CD14-positive monocyte (primary cell): ENCODE measurements at regions not wholly inside any gene's neighbourhood (a gene's known extent, or its start where the extent isn't known, plus 50 kb on each side); places are given as distances from the start of the nearest gene placed in this dataset.

Experiments used
- DNase-seq, 3 donors: peaks; one replicate each; pipeline ENCODE4 v3.0.0-alpha.2; 2011 to 2022
- H2AFZ ChIP-seq: 2 replicates; pipeline ENCODE4 v1.6.0; 2012; ENCODE audit warnings: mild to moderate bottlenecking, low read depth, low read length, inconsistent platforms; ENCODE audit not compliant: insufficient read depth, poor library complexity, severe bottlenecking
- H3K27ac ChIP-seq, 2 donors: 1 replicate in 1 of 2; 2 replicates in 1 of 2; pipeline ENCODE4 v1.5.1; 2012 to 2013; ENCODE audit warnings: low read length in 2 of 2, control low read depth in 1 of 2, inconsistent platforms in 1 of 2, low read depth in 1 of 2, mild to moderate bottlenecking in 1 of 2
- H3K27me3 ChIP-seq, 2 donors: one replicate each; pipeline versions ENCODE4 v1.6.0 to v1.6.1; 2011 to 2013; ENCODE audit warnings: low read length in 2 of 2; ENCODE audit not compliant: control insufficient read depth in 2 of 2, insufficient read depth in 2 of 2
- H3K36me3 ChIP-seq, 2 donors: replicated peaks in 1 of 2; 1 replicate in 1 of 2; 2 replicates in 1 of 2; pipeline versions ENCODE4 v1.5.1 to v1.6.1; 2012 to 2013; ENCODE audit warnings: low read length in 2 of 2, control low read depth in 1 of 2, inconsistent platforms in 1 of 2, mild to moderate bottlenecking in 1 of 2; ENCODE audit not compliant: insufficient read depth in 2 of 2, control insufficient read depth in 1 of 2
- H3K4me1 ChIP-seq, 2 donors: 1 replicate in 1 of 2; 2 replicates in 1 of 2; pipeline versions ENCODE4 v1.5.1 to v1.6.1; 2012 to 2013; ENCODE audit warnings: low read length in 2 of 2, control low read depth in 1 of 2, inconsistent platforms in 1 of 2, mild to moderate bottlenecking in 1 of 2, moderate library complexity in 1 of 2; ENCODE audit not compliant: insufficient read depth in 2 of 2, control insufficient read depth in 1 of 2
- H3K4me2 ChIP-seq: replicated peaks from 2 replicates; pipeline ENCODE3; 2012; ENCODE audit warnings: low read length, moderate library complexity, mild to moderate bottlenecking; ENCODE audit not compliant: poor library complexity, severe bottlenecking; ENCODE audit errors: extremely low read depth
- H3K4me3 ChIP-seq, 3 experiments: fragments of 200-600 bp in 1 of 3; sonication (generic) in 1 of 3; replicated peaks in 1 of 3; 1 replicate in 2 of 3; 2 replicates in 1 of 3; pipeline ENCODE4 v1.5.1; 2011 to 2013; ENCODE audit warnings: low read length in 3 of 3, mild to moderate bottlenecking in 3 of 3, control low read depth in 2 of 3, low read depth in 2 of 3, inconsistent platforms in 1 of 3, moderate library complexity in 1 of 3
- H3K79me2 ChIP-seq: 2 replicates; pipeline ENCODE4 v1.6.0; 2012; ENCODE audit warnings: mild to moderate bottlenecking, control low read depth, inconsistent platforms, low read length, moderate library complexity; ENCODE audit not compliant: insufficient read depth
- H3K9ac ChIP-seq: 2 replicates; pipeline ENCODE4 v1.6.0; 2017; ENCODE audit warnings: low read length, mild to moderate bottlenecking; ENCODE audit not compliant: insufficient read depth, poor library complexity, severe bottlenecking
- H3K9me3 ChIP-seq, 2 donors: replicated peaks in 1 of 2; 1 replicate in 1 of 2; 2 replicates in 1 of 2; pipeline versions ENCODE4 v1.5.1 to v1.6.1; 2012 to 2013; ENCODE audit warnings: low read length in 2 of 2, control low read depth in 1 of 2; ENCODE audit not compliant: control insufficient read depth in 1 of 2, insufficient read depth in 1 of 2
- H4K20me1 ChIP-seq: 2 replicates; pipeline ENCODE4 v1.6.0; 2012; ENCODE audit warnings: mild to moderate bottlenecking, low read length, control low read depth, moderate library complexity; ENCODE audit not compliant: insufficient read depth
- H3K27ac Mint-ChIP-seq, 7 donors: one replicate each; pipeline ENCODE4 v1.8.0; 2020; ENCODE audit warnings: mild to moderate bottlenecking in 7 of 7, mixed read lengths in 7 of 7, moderate library complexity in 6 of 7, inconsistent platforms in 2 of 7
- H3K27me3 Mint-ChIP-seq, 3 donors: one replicate each; pipeline ENCODE4 v1.8.0; 2021 to 2022; ENCODE audit warnings: low read depth in 3 of 3, mild to moderate bottlenecking in 3 of 3, mixed read lengths in 3 of 3, moderate library complexity in 3 of 3, inconsistent platforms in 1 of 3
- H3K36me3 Mint-ChIP-seq, 2 donors: one replicate each; pipeline ENCODE4 v1.8.0; 2020; ENCODE audit warnings: mixed read lengths in 2 of 2, inconsistent platforms in 1 of 2, mild to moderate bottlenecking in 1 of 2
- H3K4me1 Mint-ChIP-seq: one replicate; pipeline ENCODE4 v1.8.0; 2020; ENCODE audit warnings: mild to moderate bottlenecking, mixed read lengths
- H3K4me3 Mint-ChIP-seq, 2 donors: one replicate each; pipeline ENCODE4 v1.8.0; 2020; ENCODE audit warnings: mild to moderate bottlenecking in 2 of 2, mixed read lengths in 2 of 2, moderate library complexity in 1 of 2
- H3K9me3 Mint-ChIP-seq, 7 donors: one replicate each; pipeline ENCODE4 v1.8.0; 2020 to 2022; ENCODE audit warnings: mixed read lengths in 7 of 7, mild to moderate bottlenecking in 6 of 7, moderate library complexity in 6 of 7, inconsistent platforms in 2 of 7
- WGBS: methylation state at CpG from one replicate; pipeline ENCODE4 v1.1.5; 2013; ENCODE audit warnings: missing lambda C conversion rate; ENCODE audit not compliant: insufficient coverage; 5-methylcytosine and 5-hydroxymethylcytosine counted together
- intact Hi-C, 2 donors: fragments of 100-400 bp; cut with micrococcal nuclease; formaldehyde crosslinking; loops; one replicate each; pipeline versions ENCODE4 v1.15.0 to v1.15.1; 2023
- TF ChIP-seq, protein P1 (sequence below): fragments of 200-600 bp; IDR thresholded peaks from one replicate; pipeline ENCODE4 v1.8.0; 2022; ENCODE audit warnings: antibody characterized with exemption, mild to moderate bottlenecking

DNA sequence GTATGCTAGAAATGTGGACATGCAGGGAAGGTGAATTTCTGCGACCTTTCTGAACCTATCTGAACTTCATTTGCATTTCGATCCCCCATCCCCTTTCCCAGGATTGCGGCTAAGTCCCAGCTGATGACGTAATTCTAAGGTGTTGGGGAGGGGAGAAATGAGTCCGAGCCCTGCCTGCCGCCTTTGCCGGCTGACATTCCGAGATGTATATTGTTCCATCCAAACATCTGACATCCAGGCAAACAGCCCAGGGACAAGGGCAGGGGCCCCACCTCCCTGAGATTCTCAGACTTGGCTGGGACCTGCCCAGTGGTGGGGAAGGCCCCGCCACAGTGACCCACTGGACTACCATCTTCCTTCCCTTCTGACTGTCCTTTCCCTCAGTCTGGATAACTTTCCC lies 494.6 kb downstream of the ENC1 start:
- Histone ChIP-seq H3K4me2 (no peak overlapping the region), H3K27ac (no peak overlapping the region), H4K20me1 (no peaks in the 10 kb centered on the region), H2AFZ (no peak overlapping the region), H3K9me3 (no peaks in the 10 kb centered on the region), H3K4me1 (peaks cover 0 to 6% of the 10 kb centered on the region in 2 donors), H3K9ac (no peak overlapping the region), H3K79me2 (no peaks in the 10 kb centered on the region), H3K36me3 (no peaks in the 10 kb centered on the region), H3K4me3 (no peak overlapping the region), H3K27me3 (no peaks in the 10 kb centered on the region)
- Mint-ChIP-seq H3K27me3 (peaks cover 0 to 11% (median 4%) of the 10 kb centered on the region in 3 donors), H3K4me1 (peaks cover 23% of the 10 kb centered on the region), H3K9me3 (peaks cover 0 to 7% (median 0%) of the 10 kb centered on the region in 7 donors), H3K4me3 (no peak overlapping the region), H3K36me3 (no peaks in the 10 kb centered on the region), H3K27ac (no peak overlapping the region)
- DNase-seq, result no peak
- intact Hi-C loops, result no loop called here
- WGBS, result no CpG with 5 or more reads among the region's 9 CpGs
- TF ChIP-seq, protein P1, sequence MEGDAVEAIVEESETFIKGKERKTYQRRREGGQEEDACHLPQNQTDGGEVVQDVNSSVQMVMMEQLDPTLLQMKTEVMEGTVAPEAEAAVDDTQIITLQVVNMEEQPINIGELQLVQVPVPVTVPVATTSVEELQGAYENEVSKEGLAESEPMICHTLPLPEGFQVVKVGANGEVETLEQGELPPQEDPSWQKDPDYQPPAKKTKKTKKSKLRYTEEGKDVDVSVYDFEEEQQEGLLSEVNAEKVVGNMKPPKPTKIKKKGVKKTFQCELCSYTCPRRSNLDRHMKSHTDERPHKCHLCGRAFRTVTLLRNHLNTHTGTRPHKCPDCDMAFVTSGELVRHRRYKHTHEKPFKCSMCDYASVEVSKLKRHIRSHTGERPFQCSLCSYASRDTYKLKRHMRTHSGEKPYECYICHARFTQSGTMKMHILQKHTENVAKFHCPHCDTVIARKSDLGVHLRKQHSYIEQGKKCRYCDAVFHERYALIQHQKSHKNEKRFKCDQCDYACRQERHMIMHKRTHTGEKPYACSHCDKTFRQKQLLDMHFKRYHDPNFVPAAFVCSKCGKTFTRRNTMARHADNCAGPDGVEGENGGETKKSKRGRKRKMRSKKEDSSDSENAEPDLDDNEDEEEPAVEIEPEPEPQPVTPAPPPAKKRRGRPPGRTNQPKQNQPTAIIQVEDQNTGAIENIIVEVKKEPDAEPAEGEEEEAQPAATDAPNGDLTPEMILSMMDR, result no peak

DNA sequence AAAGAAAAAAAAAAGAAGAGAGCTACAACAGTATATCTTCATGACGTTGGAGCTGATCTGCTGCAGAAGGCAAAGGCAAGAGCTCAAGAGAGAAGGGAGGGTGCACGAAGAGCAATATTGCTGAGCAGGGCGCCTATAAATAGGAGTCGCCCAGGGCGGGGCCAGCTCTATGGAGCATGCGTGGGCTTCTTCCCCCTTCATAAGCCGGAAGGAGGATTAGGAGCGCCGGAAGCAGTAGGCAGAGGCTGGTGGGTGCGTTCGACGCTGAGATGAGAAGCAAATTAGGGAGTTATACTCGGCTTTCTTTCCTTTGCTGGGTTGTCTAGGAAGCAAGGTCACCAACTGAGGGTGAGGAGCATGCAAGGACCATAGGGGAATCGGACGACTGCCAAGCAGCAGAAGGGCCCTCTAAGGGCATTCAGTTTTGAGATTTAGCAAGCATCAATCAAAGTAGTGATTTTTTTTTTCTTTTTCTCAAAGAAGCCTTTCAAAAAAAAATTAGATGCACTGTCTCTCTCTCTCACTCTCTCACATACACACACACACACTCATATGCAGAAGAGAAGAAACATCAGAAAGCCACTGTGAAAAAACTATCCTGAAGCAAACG lies 496.7 kb downstream of the ENC1 start:
- Histone ChIP-seq H3K9me3 (no peaks in the 10 kb centered on the region), H3K4me1 (no peaks in the 10 kb centered on the region), H3K27ac (no peak overlapping the region), H4K20me1 (no peaks in the 10 kb centered on the region), H2AFZ (no peak overlapping the region), H3K4me3 (no peak overlapping the region), H3K4me2 (no peak overlapping the region), H3K27me3 (no peaks in the 10 kb centered on the region), H3K79me2 (no peaks in the 10 kb centered on the region), H3K36me3 (no peaks in the 10 kb centered on the region), H3K9ac (no peak overlapping the region)
- intact Hi-C loops, result no loop called here
- peaks cover 0 to 11% (median 6%) of the 10 kb centered on the region in 3 donors for H3K27me3 Mint-ChIP-seq
- H3K9me3 Mint-ChIP-seq, result peaks cover 0 to 7% (median 0%) of the 10 kb centered on the region in 7 donors
- WGBS, result 77% methylated on average over 7 of the region's 16 CpGs
- H3K36me3 Mint-ChIP-seq, result no peaks in the 10 kb centered on the region
- H3K27ac Mint-ChIP-seq, result no peak overlapping the region
- TF ChIP-seq, protein P1, result no peak
- peaks cover 6% of the 10 kb centered on the region for H3K4me1 Mint-ChIP-seq
- DNase-seq, result no peak
- H3K4me3 Mint-ChIP-seq, result no peak overlapping the region
